Duodenal mucosa (tissue), 2 donors: ENCODE measurements at regions not wholly inside any gene's neighbourhood (a gene's known extent, or its start where the extent isn't known, plus 50 kb on each side); places are given as distances from the start of the nearest gene placed in this dataset.
A peak's percentile ranks its signal among the peaks of the same experiment; 100 is the strongest.

Experiments
- H3K27ac ChIP-seq: one replicate; pipeline ENCODE4 v1.7.0; 2013; ENCODE audit warnings: low read depth, low read length
- H3K27me3 ChIP-seq, 2 donors: one replicate each; pipeline ENCODE4 v1.7.0; 2013; ENCODE audit warnings: low read length in 2 of 2, control low read depth in 1 of 2; ENCODE audit not compliant: insufficient read depth in 2 of 2, control insufficient read depth in 1 of 2
- H3K36me3 ChIP-seq, 2 donors: one replicate each; pipeline ENCODE4 v1.7.0; 2013; ENCODE audit warnings: low read length in 2 of 2, control low read depth in 1 of 2; ENCODE audit not compliant: insufficient read depth in 2 of 2, control insufficient read depth in 1 of 2
- H3K4me1 ChIP-seq, 2 donors: one replicate each; pipeline ENCODE4 v1.7.0; 2013; ENCODE audit warnings: low read length in 2 of 2, control low read depth in 1 of 2; ENCODE audit not compliant: insufficient read depth in 2 of 2, control insufficient read depth in 1 of 2
- H3K4me3 ChIP-seq, 2 donors: one replicate each; pipeline ENCODE4 v1.7.0; 2013; ENCODE audit warnings: low read length in 2 of 2, low read depth in 1 of 2
- H3K9ac ChIP-seq, 2 donors: one replicate each; pipeline ENCODE4 v1.7.0; 2013; ENCODE audit warnings: low read length in 2 of 2, low read depth in 1 of 2
- H3K9me3 ChIP-seq, 2 donors: one replicate each; pipeline ENCODE4 v1.7.0; 2013; ENCODE audit warnings: low read length in 2 of 2, control low read depth in 1 of 2; ENCODE audit not compliant: control insufficient read depth in 1 of 2

DNA sequence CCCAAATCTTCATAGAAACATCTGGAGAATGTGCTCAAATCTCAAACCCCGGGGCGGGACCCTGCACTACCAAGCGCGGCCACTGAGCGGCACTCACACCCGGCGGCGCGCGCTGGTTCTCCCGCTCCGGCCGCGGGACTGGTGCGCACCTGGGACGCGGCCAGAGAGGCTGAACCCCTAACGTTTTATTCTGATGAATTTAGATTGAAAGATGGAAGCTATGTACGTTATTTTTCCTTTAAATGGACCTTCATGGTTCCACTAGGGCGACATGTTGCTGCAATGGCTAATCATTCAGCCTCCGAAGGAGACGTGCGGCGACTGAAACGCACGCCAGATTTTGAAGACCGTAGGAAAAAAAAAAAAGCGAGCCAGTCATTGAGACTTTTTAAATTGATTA, 107.0 kb upstream of the INSIG1 start:
- H3K27me3 ChIP-seq: no peaks in the 10 kb centered on the region
- H3K36me3 ChIP-seq: no peaks in the 10 kb centered on the region
- H3K27ac ChIP-seq: no peak overlapping the region
- peak overlapping the region in 1 of 2 donors; percentile 13 for H3K4me3 ChIP-seq
- peaks cover 6 to 11% of the 10 kb centered on the region in 2 donors for H3K9me3 ChIP-seq
- H3K9ac ChIP-seq: no peak overlapping the region
- H3K4me1 ChIP-seq: no peaks in the 10 kb centered on the region

DNA sequence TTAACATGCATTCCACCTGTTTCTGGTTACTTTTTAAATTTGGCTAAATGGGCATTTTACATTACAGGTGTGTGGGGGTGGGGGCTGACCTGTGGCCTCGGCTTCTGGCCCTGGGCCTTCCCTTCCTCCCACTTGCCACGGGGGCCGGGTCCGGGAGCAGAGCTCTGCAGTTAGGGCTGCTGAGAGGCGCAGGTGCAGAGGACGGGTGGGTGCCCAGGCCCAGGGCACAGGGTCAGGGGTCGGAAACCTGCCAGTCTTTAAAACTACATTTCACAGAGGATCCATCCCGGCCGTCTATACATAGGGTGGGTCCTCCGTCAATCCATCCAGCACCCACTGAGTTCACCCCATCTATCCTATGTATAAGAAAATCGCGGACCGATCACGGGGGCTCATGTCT, 106.5 kb upstream of the INSIG1 start:
- Histone ChIP-seq H3K27ac (no peak overlapping the region), H3K4me3 (peak overlapping the region in 1 of 2 donors; percentile 13), H3K9me3 (peaks cover 1 to 6% of the 10 kb centered on the region in 2 donors), H3K4me1 (no peaks in the 10 kb centered on the region), H3K27me3 (no peaks in the 10 kb centered on the region), H3K9ac (no peak overlapping the region), H3K36me3 (no peaks in the 10 kb centered on the region)

DNA sequence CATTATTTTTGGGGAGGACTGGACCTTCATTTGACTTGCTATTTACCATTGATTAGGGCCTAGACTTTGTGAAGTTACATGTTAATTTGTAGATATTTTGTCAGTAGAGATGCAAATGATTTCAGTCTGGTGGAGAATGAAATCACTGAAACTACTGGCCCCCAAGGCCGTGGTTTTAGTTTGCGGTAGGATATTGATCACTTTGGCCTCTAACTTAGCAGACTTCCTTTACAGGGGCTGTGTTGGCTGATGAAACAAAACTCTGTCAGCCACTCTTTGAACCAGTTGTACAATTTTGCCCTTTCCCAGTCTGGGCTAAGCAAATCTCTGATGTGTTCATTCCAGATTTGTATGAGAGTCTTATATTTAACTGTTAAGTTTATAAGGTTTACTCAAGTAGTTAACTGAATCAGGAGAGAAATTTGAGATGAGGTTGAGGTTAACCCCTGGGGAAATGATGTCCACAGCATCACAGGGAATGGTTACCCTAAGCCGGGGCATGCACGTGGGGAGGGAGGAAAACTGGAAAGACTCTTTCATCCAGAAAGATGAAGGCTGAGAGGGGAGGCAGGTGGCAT, 105.7 kb upstream of the INSIG1 start:
- Histone ChIP-seq H3K27me3 (no peaks in the 10 kb centered on the region), H3K9ac (no peak overlapping the region), H3K27ac (no peak overlapping the region), H3K36me3 (no peaks in the 10 kb centered on the region), H3K9me3 (peaks cover 4 to 6% of the 10 kb centered on the region in 2 donors), H3K4me1 (no peaks in the 10 kb centered on the region), H3K4me3 (no peak overlapping the region)

DNA sequence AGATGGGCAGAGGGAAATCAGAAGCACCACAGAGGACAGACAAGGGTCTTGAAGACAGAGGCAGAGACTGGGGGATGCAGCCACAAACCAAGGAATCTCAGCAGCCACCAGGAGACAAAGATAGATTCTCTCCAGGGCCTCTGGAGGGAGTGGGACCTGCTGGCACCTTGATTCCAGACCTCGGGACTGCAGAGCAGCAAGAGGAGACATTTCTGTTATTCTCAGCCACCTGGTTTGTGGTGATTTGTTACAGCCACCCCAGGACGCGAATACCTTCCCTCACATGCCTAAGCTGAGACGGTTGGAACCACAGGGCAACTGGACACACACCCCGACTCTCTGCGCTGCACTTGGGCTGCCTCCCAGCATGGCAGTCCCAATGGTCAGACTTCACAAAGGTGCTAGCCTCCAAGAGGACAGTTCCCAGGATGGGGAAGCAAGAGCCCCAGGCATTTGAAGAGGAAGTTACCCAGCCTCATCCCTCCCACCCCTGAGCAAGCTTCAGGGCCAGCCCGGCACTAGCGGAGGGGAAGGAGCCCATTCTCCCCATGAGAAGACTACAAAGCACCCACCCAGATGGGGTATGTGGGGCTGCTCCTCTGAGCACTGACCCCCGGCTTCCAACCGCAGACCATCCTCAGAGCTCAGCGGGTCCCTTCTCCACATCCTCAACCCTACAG, 104.6 kb upstream of the INSIG1 start:
- Histone ChIP-seq H3K9me3 (peaks cover 4 to 8% of the 10 kb centered on the region in 2 donors), H3K4me1 (no peaks in the 10 kb centered on the region), H3K36me3 (no peaks in the 10 kb centered on the region), H3K27me3 (no peaks in the 10 kb centered on the region), H3K9ac (no peak overlapping the region), H3K27ac (no peak overlapping the region), H3K4me3 (no peak overlapping the region)

DNA sequence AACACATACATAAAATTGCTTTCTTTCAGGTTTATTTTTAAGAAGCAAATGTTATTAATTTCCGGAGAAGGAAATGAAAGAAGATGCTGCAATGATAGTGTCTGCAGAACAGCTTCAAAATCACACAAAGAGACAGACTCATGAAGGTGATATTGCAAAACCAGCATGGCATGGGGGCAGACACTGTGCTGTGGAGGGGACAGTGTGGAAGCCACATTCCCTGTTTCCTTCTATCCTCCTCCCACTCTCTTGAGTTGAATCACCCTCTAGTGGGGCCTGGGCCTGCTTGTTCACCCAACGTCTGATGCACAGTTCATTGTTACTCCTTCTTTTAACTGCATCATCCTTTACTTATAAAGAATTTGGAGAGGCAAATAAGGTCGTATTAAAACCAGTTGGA, 104.0 kb upstream of the INSIG1 start:
- H3K36me3 ChIP-seq: no peaks in the 10 kb centered on the region

DNA sequence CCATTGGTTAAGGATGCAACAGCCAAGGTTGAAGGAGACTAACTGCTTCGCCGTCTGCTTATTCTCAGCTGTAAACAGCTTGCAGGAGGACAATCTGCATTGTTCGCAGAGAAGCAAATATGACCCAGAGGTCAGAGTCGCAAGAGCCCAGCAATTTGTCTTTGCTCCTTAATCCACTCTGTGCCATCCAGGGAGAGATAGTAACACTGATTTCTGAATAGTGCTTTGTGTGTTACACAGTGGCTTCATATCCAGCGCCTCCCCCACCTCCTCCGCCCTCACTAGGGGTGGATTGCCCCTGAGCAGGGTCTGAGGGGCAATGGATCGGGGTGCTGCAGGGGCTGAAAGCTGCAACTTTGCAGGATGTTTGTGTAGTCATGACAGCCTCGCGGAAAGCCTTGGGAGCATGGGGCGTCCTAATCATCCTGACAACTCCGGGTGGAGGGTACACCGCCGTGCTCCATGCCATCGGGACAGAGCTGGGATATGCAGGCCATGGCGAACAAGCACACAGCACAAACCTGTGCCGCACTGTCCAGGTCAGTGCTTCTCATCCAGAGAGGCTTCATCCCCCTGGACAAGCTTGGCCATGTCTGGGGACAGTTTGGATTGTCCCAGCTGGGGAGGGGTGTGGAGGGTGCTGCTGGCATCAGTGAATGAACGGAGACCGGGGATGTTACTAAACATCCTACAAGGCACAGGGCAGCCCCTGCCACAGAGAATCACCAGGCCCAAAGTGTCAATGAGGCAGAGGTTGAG, 103.1 kb upstream of the INSIG1 start:
- H3K4me3 ChIP-seq: no peak overlapping the region
- H3K27me3 ChIP-seq: no peaks in the 10 kb centered on the region
- H3K27ac ChIP-seq: no peak overlapping the region
- no peak overlapping the region for H3K9ac ChIP-seq
- H3K4me1 ChIP-seq: no peaks in the 10 kb centered on the region
- H3K36me3 ChIP-seq: no peaks in the 10 kb centered on the region
- H3K9me3 ChIP-seq: peaks cover 4 to 8% of the 10 kb centered on the region in 2 donors

More for the DNA sequence above, 104.0 kb upstream of the INSIG1 start:
- no peaks in the 10 kb centered on the region for H3K27me3 ChIP-seq
- H3K4me1 ChIP-seq: no peaks in the 10 kb centered on the region
- no peak overlapping the region for H3K4me3 ChIP-seq
- H3K27ac ChIP-seq: no peak overlapping the region
- H3K9me3 ChIP-seq: peaks cover 4 to 8% of the 10 kb centered on the region in 2 donors
- H3K9ac ChIP-seq: no peak overlapping the region

DNA sequence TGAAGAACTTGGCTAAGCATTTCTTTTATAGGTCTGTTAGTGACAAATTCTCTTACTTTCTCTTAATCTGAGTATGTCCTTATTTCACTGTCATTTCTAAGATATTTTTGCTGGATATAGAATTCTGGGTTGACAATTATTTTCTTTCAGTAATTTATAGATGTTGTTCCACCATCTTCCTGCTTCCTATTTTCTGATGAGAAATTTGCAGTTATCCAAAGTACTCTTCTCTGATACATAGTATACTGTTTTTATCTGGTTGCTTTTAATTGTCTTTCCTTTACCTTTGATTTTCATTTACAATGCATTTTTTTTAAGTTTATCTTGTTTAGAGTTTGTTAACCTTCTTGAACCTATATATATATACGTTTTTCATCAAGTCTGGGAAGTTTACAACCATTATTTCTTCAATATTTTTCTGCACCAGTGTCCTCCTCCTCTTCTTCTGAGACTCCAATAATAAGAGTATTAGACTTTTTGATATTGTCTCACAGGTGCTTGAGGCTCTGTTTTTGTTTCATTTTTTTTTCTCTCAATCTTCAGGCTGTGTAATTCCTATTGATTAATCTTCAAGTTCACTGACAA, 101.6 kb upstream of the INSIG1 start:
- Histone ChIP-seq H3K27me3 (no peaks in the 10 kb centered on the region), H3K36me3 (no peaks in the 10 kb centered on the region), H3K4me3 (no peak overlapping the region), H3K4me1 (no peaks in the 10 kb centered on the region), H3K9me3 (peaks cover 4 to 8% of the 10 kb centered on the region in 2 donors), H3K9ac (no peak overlapping the region), H3K27ac (no peak overlapping the region)

DNA sequence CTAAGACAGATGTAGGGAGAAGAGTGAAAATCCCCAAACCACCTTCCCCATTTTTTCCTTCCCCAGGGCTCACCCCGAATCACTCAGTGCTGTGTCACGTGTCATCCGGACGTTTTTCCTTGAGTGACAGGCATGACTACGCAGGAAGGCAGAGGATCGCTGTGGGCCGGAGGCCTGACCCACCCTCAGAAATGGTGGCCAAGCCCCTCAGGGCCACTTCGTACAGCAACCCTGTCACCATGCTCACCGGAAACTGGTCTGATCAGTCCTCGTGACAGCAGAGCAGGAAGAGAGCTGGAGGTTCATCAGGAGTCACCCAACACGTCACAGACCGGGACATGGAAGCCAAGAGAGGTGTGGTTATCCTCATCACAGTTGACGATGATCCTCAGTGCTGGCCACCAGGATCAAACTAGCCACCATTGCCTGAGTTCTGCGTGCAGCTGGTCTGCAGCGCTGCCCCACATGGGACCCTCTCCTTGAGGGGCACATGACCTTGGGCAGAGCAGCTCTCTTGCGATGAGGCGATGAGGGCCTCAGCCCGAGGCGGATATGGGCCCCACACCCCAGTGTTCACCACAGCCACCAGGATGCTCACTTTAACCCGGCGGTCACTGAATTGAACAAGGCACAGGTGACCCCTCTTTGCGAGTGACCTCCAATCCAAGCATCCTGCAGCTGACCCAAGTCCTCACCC, 99.3 kb upstream of the INSIG1 start:
- Histone ChIP-seq H3K27ac (no peak overlapping the region), H3K9me3 (peaks cover 4 to 8% of the 10 kb centered on the region in 2 donors), H3K4me1 (no peaks in the 10 kb centered on the region), H3K36me3 (no peaks in the 10 kb centered on the region), H3K9ac (no peak overlapping the region), H3K4me3 (no peak overlapping the region), H3K27me3 (no peaks in the 10 kb centered on the region)

DNA sequence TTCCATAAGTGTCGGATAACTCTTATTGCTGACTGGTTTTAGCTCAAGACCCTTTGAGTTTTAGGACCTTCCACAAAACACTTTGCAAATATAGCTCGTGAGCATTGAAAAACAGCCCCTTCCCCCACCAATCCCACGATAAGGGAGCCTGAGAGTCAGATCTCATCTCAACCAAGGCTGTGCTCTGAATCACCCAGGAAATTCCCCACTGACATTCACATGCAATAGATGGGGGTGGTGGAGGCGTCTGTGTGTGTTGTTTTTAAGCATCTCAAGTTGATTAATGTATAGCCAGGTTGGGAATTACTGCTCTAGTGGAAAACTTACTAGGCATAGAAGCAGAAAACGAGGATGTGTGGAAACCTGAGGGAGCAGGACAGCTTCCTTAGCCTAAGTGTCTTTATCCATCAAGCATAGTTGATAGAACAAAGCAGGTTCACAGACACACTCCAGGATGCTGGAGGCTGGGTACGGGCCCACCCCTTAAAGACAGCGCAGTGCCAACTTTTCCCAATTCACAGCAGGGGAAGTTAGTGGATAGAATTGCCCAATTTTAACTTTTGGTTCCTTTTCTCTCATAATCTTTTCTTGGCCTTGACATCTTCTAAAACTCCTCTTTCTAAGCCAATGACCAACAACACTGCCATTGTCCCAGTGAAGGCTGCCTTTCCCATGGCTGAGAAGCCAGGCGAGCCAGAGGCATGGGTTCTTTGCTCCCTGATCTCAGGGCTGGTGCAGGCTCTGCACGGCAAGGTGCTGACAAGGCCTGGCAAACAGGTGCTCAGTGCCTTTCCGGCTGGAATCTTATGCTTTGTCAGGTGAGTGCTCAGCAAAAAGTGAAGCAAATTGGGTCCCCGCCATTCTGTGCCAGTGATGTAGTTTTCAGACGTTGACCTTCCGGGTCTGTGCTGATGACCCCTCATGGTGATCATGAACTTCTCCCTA, 98.5 kb upstream of the INSIG1 start:
- Histone ChIP-seq H3K9me3 (peaks cover 4 to 8% of the 10 kb centered on the region in 2 donors), H3K27ac (no peak overlapping the region), H3K4me1 (no peaks in the 10 kb centered on the region), H3K36me3 (no peaks in the 10 kb centered on the region), H3K27me3 (no peaks in the 10 kb centered on the region), H3K4me3 (no peak overlapping the region), H3K9ac (no peak overlapping the region)
